SK-N-SH treated with all-trans-retinoic acid at 6 μM for 48 hours (cell line): ENCODE measurements at regions not wholly inside any gene's neighbourhood (a gene's known extent, or its start where the extent isn't known, plus 50 kb on each side); places are given as distances from the start of the nearest gene placed in this dataset.

ENCODE experiments used
- ARNTL ChIP-seq: fragments of 450-650 bp; formaldehyde crosslinking; IDR thresholded peaks from 2 replicates; pipeline ENCODE4 v1.5.0; 2020; ENCODE audit warnings: low read depth, mild to moderate bottlenecking, moderate library complexity, borderline replicate concordance
- BACH2 ChIP-seq: fragments of 250-450 bp; sonication (Bioruptor Pico); IDR thresholded peaks from 2 replicates; pipeline ENCODE4 v1.9.0; 2021; ENCODE audit warnings: mild to moderate bottlenecking, borderline replicate concordance
- CSDC2 ChIP-seq: fragments of 250-450 bp; sonication (Bioruptor Pico); IDR thresholded peaks from 2 replicates; pipeline ENCODE4 v1.5.0; 2020; ENCODE audit warnings: mild to moderate bottlenecking, moderate library complexity
- GLIS3 ChIP-seq: fragments of 250-450 bp; sonication (Bioruptor Pico); IDR thresholded peaks from 2 replicates; pipeline ENCODE4 v1.5.0; 2020; ENCODE audit warnings: mild to moderate bottlenecking, moderate library complexity
- RARB ChIP-seq: fragments of 250-450 bp; sonication (Bioruptor Pico); IDR thresholded peaks from 2 replicates; pipeline ENCODE4 v1.8.0; 2021; ENCODE audit warnings: mild to moderate bottlenecking, moderate library complexity
- SNAI2 ChIP-seq: fragments of 250-450 bp; sonication (Bioruptor Pico); IDR thresholded peaks from 2 replicates; pipeline ENCODE4 v1.5.0; 2020; ENCODE audit warnings: mild to moderate bottlenecking, moderate library complexity
- TCF4 ChIP-seq: fragments of 250-450 bp; sonication (Bioruptor Pico); IDR thresholded peaks from 2 replicates; pipeline ENCODE4 v1.8.0; 2021; ENCODE audit warnings: mild to moderate bottlenecking, moderate library complexity, borderline replicate concordance
- TOX ChIP-seq: fragments of 250-450 bp; sonication (Bioruptor Pico); IDR thresholded peaks from 2 replicates; pipeline ENCODE4 v1.8.0; 2021; ENCODE audit warnings: mild to moderate bottlenecking, moderate library complexity, borderline replicate concordance
- TSHZ2 ChIP-seq: fragments of 250-450 bp; sonication (Bioruptor Pico); IDR thresholded peaks from 2 replicates; pipeline ENCODE4 v1.5.0; 2020; ENCODE audit warnings: mild to moderate bottlenecking, moderate library complexity
- ZFP3 ChIP-seq: fragments of 250-450 bp; sonication (Bioruptor Pico); IDR thresholded peaks from 2 replicates; pipeline ENCODE4 v1.5.0; 2020; ENCODE audit warnings: mild to moderate bottlenecking, moderate library complexity
- ZFP30 ChIP-seq: fragments of 450-650 bp; formaldehyde crosslinking; IDR thresholded peaks from 2 replicates; pipeline ENCODE4 v1.5.0; 2022; ENCODE audit warnings: mild to moderate bottlenecking, moderate library complexity
- TF ChIP-seq, protein P1 (sequence below): fragments of 250-450 bp; sonication (Bioruptor Pico); IDR thresholded peaks from 2 replicates; pipeline ENCODE4 v1.8.0; 2020; ENCODE audit warnings: mild to moderate bottlenecking, moderate library complexity, borderline replicate concordance
- TF ChIP-seq, protein P2 (sequence below): fragments of 250-450 bp; sonication (Bioruptor Pico); IDR thresholded peaks from 2 replicates; pipeline ENCODE4 v1.5.1; 2020; ENCODE audit warnings: low read depth, mild to moderate bottlenecking, moderate library complexity

- no peak for TF ChIP-seq SNAI2
- no peak for TF ChIP-seq ZFP3 (CRISPR knock-in tag)
- no peak for TF ChIP-seq RARB (CRISPR knock-in tag)
- TF ChIP-seq CSDC2 (CRISPR knock-in tag), result no peak
- TF ChIP-seq TOX (CRISPR knock-in tag), result no peak
- no peak for TF ChIP-seq TCF4
- no peak for TF ChIP-seq GLIS3 (CRISPR knock-in tag)
- TF ChIP-seq BACH2 (CRISPR knock-in tag), result no peak
- TF ChIP-seq ARNTL (CRISPR knock-in tag), result no peak
- TF ChIP-seq, protein P1, sequence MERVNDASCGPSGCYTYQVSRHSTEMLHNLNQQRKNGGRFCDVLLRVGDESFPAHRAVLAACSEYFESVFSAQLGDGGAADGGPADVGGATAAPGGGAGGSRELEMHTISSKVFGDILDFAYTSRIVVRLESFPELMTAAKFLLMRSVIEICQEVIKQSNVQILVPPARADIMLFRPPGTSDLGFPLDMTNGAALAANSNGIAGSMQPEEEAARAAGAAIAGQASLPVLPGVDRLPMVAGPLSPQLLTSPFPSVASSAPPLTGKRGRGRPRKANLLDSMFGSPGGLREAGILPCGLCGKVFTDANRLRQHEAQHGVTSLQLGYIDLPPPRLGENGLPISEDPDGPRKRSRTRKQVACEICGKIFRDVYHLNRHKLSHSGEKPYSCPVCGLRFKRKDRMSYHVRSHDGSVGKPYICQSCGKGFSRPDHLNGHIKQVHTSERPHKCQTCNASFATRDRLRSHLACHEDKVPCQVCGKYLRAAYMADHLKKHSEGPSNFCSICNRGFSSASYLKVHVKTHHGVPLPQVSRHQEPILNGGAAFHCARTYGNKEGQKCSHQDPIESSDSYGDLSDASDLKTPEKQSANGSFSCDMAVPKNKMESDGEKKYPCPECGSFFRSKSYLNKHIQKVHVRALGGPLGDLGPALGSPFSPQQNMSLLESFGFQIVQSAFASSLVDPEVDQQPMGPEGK (CRISPR knock-in tag), result no peak
- no peak for TF ChIP-seq TSHZ2 (CRISPR knock-in tag)
- TF ChIP-seq, protein P2, sequence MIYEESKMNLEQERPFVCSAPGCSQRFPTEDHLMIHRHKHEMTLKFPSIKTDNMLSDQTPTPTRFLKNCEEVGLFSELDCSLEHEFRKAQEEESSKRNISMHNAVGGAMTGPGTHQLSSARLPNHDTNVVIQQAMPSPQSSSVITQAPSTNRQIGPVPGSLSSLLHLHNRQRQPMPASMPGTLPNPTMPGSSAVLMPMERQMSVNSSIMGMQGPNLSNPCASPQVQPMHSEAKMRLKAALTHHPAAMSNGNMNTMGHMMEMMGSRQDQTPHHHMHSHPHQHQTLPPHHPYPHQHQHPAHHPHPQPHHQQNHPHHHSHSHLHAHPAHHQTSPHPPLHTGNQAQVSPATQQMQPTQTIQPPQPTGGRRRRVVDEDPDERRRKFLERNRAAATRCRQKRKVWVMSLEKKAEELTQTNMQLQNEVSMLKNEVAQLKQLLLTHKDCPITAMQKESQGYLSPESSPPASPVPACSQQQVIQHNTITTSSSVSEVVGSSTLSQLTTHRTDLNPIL, result no peak
- no peak for TF ChIP-seq ZFP30 (CRISPR knock-in tag)
Measured at GRCh38 chr1:37112430-37112829, 78.1 kb upstream of the GRIK3 start.
